ENCODE measurements at regions not wholly inside any gene's neighbourhood (a gene's known extent, or its start where the extent isn't known, plus 50 kb on each side); places are given as distances from the start of the nearest gene placed in this dataset.

DNA sequence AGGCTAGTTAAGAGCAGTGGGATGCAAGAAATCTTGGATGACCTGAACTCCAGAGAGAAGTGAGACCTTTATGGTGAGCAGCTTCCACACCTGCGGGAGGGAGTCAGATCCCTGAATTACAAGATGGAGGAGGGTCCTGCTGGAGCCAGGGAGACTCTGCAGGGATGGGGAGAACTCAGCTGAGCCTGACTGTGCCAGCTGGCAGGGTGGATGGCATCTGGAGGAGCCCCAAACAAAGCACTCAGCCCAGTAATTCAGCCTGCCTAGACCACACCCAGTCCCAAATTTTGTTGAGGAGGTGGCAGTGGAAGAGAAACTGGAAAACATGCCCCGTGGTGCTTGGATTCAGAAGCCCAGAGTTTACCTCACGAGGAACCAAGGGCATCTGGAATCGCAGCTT is 208.2 kb downstream of the WDR11 start:
- Histone ChIP-seq H3K4me3 (ENCODE audit: low read depth in 1 of 2, low read length in 2 of 2) (no peak overlapping the region), H3K4me1 (ENCODE audit: control insufficient read depth in 2 of 2, insufficient read depth in 2 of 2, low read length in 1 of 2) (peaks cover under 1 to 4% of the 10 kb centered on the region in 2 donors), H3K36me3 (ENCODE audit: control insufficient read depth in 2 of 2, insufficient read depth in 2 of 2, low read length in 1 of 2) (no peaks in the 10 kb centered on the region), H3K9me3 (ENCODE audit: control insufficient read depth in 2 of 2, insufficient read depth in 1 of 2, low read depth in 1 of 2, low read length in 1 of 2) (peaks cover 0 to 3% of the 10 kb centered on the region in 2 donors), H3K27me3 (ENCODE audit: control insufficient read depth in 1 of 2, insufficient read depth in 2 of 2, low read length in 2 of 2) (no peaks in the 10 kb centered on the region), H3K27ac (ENCODE audit: low read depth in 2 of 2, low read length in 1 of 2) (no peak overlapping the region)
- WGBS, 2 donors: 40 to 47% methylated on average over 4 of the region's 4 CpGs

DNA sequence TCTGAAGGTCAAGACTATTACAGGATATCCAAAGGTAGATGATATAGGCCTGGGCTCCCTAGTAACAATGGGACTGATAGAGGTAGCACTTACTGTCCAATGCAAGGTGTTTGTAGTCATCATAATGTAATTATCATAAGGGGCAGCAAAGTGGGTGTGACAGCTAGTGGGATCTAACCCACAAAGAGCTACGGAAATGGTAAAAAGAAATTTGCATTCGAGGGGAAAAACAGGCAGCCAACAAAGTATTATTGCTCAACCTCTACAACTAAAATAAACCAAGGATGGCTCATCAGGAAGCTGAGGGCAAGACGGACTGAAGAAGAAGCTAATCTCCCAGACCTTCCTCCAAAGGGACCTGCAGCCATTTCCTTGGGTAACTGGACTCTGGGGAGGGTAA is 211.0 kb downstream of the WDR11 start:
- 73 to 76% methylated on average over 3 of the region's 3 CpGs for WGBS, 2 donors
- no peaks in the 10 kb centered on the region for H3K36me3 ChIP-seq (ENCODE audit: control insufficient read depth in 2 of 2, insufficient read depth in 2 of 2, low read length in 1 of 2)
- no peak overlapping the region for H3K27ac ChIP-seq (ENCODE audit: low read depth in 2 of 2, low read length in 1 of 2)
- peaks cover 0 to 3% of the 10 kb centered on the region in 2 donors for H3K9me3 ChIP-seq (ENCODE audit: control insufficient read depth in 2 of 2, insufficient read depth in 1 of 2, low read depth in 1 of 2, low read length in 1 of 2)
- no peaks in the 10 kb centered on the region for H3K27me3 ChIP-seq (ENCODE audit: control insufficient read depth in 1 of 2, insufficient read depth in 2 of 2, low read length in 2 of 2)
- H3K4me3 ChIP-seq (ENCODE audit: low read depth in 1 of 2, low read length in 2 of 2): no peak overlapping the region
- peaks cover 0 to 4% of the 10 kb centered on the region in 2 donors for H3K4me1 ChIP-seq (ENCODE audit: control insufficient read depth in 2 of 2, insufficient read depth in 2 of 2, low read length in 1 of 2)

DNA sequence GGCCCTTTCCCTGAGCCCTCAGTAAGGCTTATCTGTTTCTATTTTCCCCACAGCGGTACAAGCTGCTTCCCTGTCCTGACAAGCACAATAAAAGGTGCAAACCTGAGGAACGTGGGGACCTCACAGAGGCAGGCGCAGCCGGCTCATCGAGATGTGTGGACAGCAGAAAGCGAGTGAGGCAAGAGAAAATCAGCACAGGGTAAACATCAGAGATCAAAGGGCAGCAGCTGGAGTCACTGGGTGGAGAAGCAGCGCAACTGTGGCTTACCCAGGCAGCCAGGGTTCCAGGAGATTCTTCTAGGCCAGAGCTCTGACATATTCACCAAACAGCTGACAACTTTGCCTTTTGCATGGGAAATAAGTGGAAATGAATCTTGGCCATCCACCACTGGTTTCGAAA is 212.6 kb downstream of the WDR11 start:
- Histone ChIP-seq H3K4me1 (ENCODE audit: control insufficient read depth in 2 of 2, insufficient read depth in 2 of 2, low read length in 1 of 2) (peaks cover 0 to 4% of the 10 kb centered on the region in 2 donors), H3K4me3 (ENCODE audit: low read depth in 1 of 2, low read length in 2 of 2) (no peak overlapping the region), H3K27me3 (ENCODE audit: control insufficient read depth in 1 of 2, insufficient read depth in 2 of 2, low read length in 2 of 2) (no peaks in the 10 kb centered on the region), H3K36me3 (ENCODE audit: control insufficient read depth in 2 of 2, insufficient read depth in 2 of 2, low read length in 1 of 2) (no peaks in the 10 kb centered on the region), H3K27ac (ENCODE audit: low read depth in 2 of 2, low read length in 1 of 2) (no peak overlapping the region), H3K9me3 (ENCODE audit: control insufficient read depth in 2 of 2, insufficient read depth in 1 of 2, low read depth in 1 of 2, low read length in 1 of 2) (peaks cover 0 to 3% of the 10 kb centered on the region in 2 donors)
- 39 to 43% methylated on average over 8 of the region's 8 CpGs for WGBS, 2 donors

DNA sequence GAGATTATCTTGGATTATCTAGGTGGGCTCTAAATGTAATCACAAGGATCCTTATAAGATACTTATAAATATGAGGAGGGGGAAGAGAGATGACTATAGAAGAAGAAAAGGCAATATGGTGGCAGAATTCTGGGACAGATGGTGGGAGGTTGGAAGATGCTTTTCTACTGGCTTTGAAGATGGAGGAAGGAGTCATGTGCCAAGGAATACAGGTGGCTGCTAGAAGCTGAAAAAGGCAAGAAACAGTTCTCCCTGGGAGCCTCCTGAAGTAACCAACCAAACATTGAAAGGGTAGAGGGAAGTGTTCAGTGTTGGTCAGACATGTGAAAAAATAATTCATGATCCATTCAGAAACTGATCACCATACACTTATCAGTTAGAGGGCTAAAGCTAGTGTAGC is 213.3 kb downstream of the WDR11 start:
- Histone ChIP-seq H3K9me3 (ENCODE audit: control insufficient read depth in 2 of 2, insufficient read depth in 1 of 2, low read depth in 1 of 2, low read length in 1 of 2) (peaks cover 0 to 3% of the 10 kb centered on the region in 2 donors), H3K27ac (ENCODE audit: low read depth in 2 of 2, low read length in 1 of 2) (no peak overlapping the region), H3K27me3 (ENCODE audit: control insufficient read depth in 1 of 2, insufficient read depth in 2 of 2, low read length in 2 of 2) (no peaks in the 10 kb centered on the region), H3K36me3 (ENCODE audit: control insufficient read depth in 2 of 2, insufficient read depth in 2 of 2, low read length in 1 of 2) (no peaks in the 10 kb centered on the region), H3K4me1 (ENCODE audit: control insufficient read depth in 2 of 2, insufficient read depth in 2 of 2, low read length in 1 of 2) (peaks cover 0 to 5% of the 10 kb centered on the region in 2 donors), H3K4me3 (ENCODE audit: low read depth in 1 of 2, low read length in 2 of 2) (no peak overlapping the region)

DNA sequence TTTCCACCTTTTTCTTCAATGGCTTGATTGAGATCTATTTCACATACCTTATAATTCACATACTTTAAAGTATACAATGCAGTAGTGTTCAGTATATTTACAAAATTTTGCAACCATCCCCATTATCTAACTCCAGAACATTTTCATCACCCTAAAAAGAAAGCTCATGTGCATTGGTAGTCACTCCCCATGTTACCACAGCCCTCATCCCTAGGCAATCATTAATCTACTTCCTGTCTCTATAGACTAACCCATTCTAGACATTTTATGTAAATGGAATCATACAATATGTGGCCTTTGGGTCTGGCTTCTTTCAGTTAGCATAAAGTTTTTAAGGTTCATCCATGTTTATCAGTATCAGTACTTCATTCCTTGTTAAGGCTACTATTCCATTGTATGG is 214.2 kb downstream of the WDR11 start:
- Histone ChIP-seq H3K27me3 (ENCODE audit: control insufficient read depth in 1 of 2, insufficient read depth in 2 of 2, low read length in 2 of 2) (no peaks in the 10 kb centered on the region), H3K4me3 (ENCODE audit: low read depth in 1 of 2, low read length in 2 of 2) (no peak overlapping the region), H3K27ac (ENCODE audit: low read depth in 2 of 2, low read length in 1 of 2) (no peak overlapping the region), H3K9me3 (ENCODE audit: control insufficient read depth in 2 of 2, insufficient read depth in 1 of 2, low read depth in 1 of 2, low read length in 1 of 2) (peaks cover 0 to 3% of the 10 kb centered on the region in 2 donors), H3K36me3 (ENCODE audit: control insufficient read depth in 2 of 2, insufficient read depth in 2 of 2, low read length in 1 of 2) (no peaks in the 10 kb centered on the region), H3K4me1 (ENCODE audit: control insufficient read depth in 2 of 2, insufficient read depth in 2 of 2, low read length in 1 of 2) (peaks cover 0 to 4% of the 10 kb centered on the region in 2 donors)

DNA sequence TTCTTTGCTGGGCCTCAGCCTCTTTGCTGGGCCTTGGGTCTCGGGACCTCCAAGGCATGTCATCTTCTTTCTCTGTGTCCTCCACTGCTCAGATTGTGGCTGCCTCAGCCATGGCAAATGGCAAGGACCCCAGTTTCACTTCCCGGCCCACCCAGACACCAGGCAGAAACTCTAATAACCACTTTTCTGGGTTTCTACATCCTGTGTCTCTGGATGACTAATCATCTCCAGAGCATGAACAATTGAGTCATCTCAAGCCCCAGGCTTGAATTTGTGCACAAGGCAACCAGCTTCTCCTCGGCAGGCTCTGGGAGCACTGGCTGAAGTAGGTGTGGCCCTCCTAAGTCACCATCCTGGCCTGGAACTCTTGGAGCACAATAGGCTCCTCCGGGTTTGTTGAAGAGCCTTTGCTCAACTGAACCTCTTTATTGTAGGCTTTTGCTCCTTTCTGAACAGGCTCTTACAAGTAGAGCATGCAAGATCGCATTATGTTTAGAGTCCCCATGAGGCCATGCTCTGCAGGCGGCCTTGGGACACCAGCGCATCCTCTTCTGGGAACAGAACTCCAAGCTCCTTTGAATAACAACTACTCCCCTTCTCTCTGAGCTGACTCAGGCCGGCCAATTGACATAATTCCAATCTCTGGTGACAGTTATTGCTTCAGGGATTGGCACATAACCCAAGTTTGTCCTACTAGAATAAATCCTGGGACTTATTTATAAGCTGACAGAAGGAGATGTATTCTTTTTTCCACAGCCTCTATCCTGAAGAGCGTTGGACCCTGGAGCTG is 218.1 kb downstream of the WDR11 start:
- H3K27ac ChIP-seq (ENCODE audit: low read depth in 2 of 2, low read length in 1 of 2): peak overlapping the region; percentile 51 to 62
- no peaks in the 10 kb centered on the region for H3K36me3 ChIP-seq (ENCODE audit: control insufficient read depth in 2 of 2, insufficient read depth in 2 of 2, low read length in 1 of 2)
- H3K27me3 ChIP-seq (ENCODE audit: control insufficient read depth in 1 of 2, insufficient read depth in 2 of 2, low read length in 2 of 2): no peaks in the 10 kb centered on the region
- H3K4me1 ChIP-seq (ENCODE audit: control insufficient read depth in 2 of 2, insufficient read depth in 2 of 2, low read length in 1 of 2): peaks cover 0 to 4% of the 10 kb centered on the region in 2 donors
- WGBS, 2 donors: 47 to 67% methylated on average over 9 of the region's 9 CpGs
- H3K4me3 ChIP-seq (ENCODE audit: low read depth in 1 of 2, low read length in 2 of 2): no peak overlapping the region
- no peaks in the 10 kb centered on the region for H3K9me3 ChIP-seq (ENCODE audit: control insufficient read depth in 2 of 2, insufficient read depth in 1 of 2, low read depth in 1 of 2, low read length in 1 of 2)

DNA sequence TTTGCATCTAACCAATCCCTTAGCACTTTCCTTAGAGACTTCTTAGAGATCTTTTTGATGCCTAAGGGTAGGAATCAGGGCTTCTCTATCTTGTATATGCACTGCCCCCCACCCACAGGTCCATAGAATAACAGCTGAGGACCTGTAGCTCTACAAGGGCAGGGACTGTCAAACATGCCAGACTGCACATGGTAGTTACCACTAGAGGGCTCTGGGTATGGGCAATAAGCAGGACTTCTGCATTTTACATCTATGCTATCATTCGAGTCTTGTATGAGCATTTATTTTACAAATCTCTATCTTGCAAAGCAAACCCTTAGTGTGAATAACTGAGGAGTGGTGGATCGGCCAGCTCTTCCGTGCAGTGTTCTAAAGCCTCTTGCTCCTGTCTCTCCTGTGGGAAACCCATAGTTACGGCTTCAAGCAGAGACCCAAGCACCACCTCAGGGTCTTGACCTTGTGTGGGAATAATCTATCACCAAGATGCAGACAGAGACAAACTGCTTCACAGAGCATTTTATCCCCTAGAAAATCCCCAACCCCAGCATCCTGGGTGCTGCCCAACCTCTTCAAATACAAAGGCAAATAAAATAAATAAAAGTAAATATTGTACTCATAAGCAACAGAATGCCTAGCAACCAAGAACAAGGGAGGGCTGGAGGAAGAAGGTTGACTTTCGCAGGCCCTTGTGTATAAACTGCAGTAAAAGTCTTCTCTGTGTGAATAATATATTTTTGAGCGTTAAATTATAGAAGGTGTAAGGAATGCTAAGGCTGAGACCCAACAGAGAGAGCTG is 219.3 kb downstream of the WDR11 start:
- peaks cover 0 to 4% of the 10 kb centered on the region in 2 donors for H3K4me1 ChIP-seq (ENCODE audit: control insufficient read depth in 2 of 2, insufficient read depth in 2 of 2, low read length in 1 of 2)
- WGBS, 2 donors: 56 to 64% methylated on average over 6 of the region's 6 CpGs
- H3K36me3 ChIP-seq (ENCODE audit: control insufficient read depth in 2 of 2, insufficient read depth in 2 of 2, low read length in 1 of 2): no peaks in the 10 kb centered on the region
- H3K27me3 ChIP-seq (ENCODE audit: control insufficient read depth in 1 of 2, insufficient read depth in 2 of 2, low read length in 2 of 2): no peaks in the 10 kb centered on the region
- H3K4me3 ChIP-seq (ENCODE audit: low read depth in 1 of 2, low read length in 2 of 2): no peak overlapping the region
- no peak overlapping the region for H3K27ac ChIP-seq (ENCODE audit: low read depth in 2 of 2, low read length in 1 of 2)
- H3K9me3 ChIP-seq (ENCODE audit: control insufficient read depth in 2 of 2, insufficient read depth in 1 of 2, low read depth in 1 of 2, low read length in 1 of 2): no peaks in the 10 kb centered on the region

DNA sequence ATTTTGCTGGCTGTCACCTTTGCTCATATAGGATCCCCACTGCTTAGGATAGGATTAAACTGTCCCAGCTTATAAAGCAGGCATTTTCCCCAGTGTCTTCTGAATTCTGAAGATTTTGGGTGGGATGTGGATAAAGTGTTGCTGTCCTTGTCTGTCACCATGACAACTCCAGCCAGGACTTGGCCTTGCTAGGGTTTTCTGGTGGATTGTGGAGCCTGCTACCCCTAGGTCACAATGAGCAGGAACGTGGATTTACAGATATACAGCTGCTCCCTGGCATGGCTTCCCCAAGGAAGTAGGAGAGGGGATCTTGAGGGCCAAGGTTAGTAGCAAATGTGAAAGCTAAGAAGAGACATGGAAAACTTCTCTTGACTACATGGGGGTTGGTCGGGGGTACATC is 220.7 kb downstream of the WDR11 start:
- Histone ChIP-seq H3K36me3 (ENCODE audit: control insufficient read depth in 2 of 2, insufficient read depth in 2 of 2, low read length in 1 of 2) (no peaks in the 10 kb centered on the region), H3K27ac (ENCODE audit: low read depth in 2 of 2, low read length in 1 of 2) (no peak overlapping the region), H3K4me3 (ENCODE audit: low read depth in 1 of 2, low read length in 2 of 2) (no peak overlapping the region), H3K4me1 (ENCODE audit: control insufficient read depth in 2 of 2, insufficient read depth in 2 of 2, low read length in 1 of 2) (peaks cover 2 to 9% of the 10 kb centered on the region in 2 donors), H3K27me3 (ENCODE audit: control insufficient read depth in 1 of 2, insufficient read depth in 2 of 2, low read length in 2 of 2) (no peaks in the 10 kb centered on the region), H3K9me3 (ENCODE audit: control insufficient read depth in 2 of 2, insufficient read depth in 1 of 2, low read depth in 1 of 2, low read length in 1 of 2) (no peaks in the 10 kb centered on the region)
- WGBS, 2 donors: 67 to 70% methylated on average over 2 of the region's 2 CpGs

DNA sequence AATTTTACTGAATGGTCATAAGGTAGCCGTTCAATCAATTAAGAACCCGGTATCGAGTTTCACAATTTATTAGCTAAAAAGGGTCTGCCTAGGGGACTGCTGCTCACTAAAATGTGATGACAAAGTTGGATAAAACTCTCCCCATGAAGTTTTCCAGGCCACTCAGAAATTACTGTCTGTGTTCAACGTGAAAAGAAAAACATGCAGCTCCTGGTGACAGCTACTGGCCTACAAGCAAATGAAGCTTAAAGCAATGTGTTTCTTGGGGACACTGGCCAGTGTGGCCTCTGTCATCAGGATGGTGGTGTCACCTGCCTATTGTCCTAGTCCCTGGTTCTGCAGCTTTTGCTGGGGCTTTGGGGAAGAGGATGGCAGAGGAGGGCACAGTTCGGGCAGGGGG is 222.6 kb downstream of the WDR11 start:
- no peak overlapping the region for H3K4me3 ChIP-seq (ENCODE audit: low read depth in 1 of 2, low read length in 2 of 2)
- H3K27ac ChIP-seq (ENCODE audit: low read depth in 2 of 2, low read length in 1 of 2): no peak overlapping the region
- H3K9me3 ChIP-seq (ENCODE audit: control insufficient read depth in 2 of 2, insufficient read depth in 1 of 2, low read depth in 1 of 2, low read length in 1 of 2): no peaks in the 10 kb centered on the region
- peaks cover 2 to 11% of the 10 kb centered on the region in 2 donors for H3K4me1 ChIP-seq (ENCODE audit: control insufficient read depth in 2 of 2, insufficient read depth in 2 of 2, low read length in 1 of 2)
- H3K36me3 ChIP-seq (ENCODE audit: control insufficient read depth in 2 of 2, insufficient read depth in 2 of 2, low read length in 1 of 2): no peaks in the 10 kb centered on the region
- H3K27me3 ChIP-seq (ENCODE audit: control insufficient read depth in 1 of 2, insufficient read depth in 2 of 2, low read length in 2 of 2): no peaks in the 10 kb centered on the region
- WGBS, 2 donors: 85 to 86% methylated on average over 5 of the region's 5 CpGs

All from esophagus (tissue), 2 donors.